GM23248 (cell line): ENCODE measurements at regions not wholly inside any gene's neighbourhood (a gene's known extent, or its start where the extent isn't known, plus 50 kb on each side); places are given as distances from the start of the nearest gene placed in this dataset.

ENCODE experiments used
- EZH2 ChIP-seq: fragments of 200-600 bp; sonication (generic); IDR thresholded peaks from 2 replicates; pipeline ENCODE4 v1.6.1; 2018; ENCODE audit warnings: antibody characterized with exemption, mild to moderate bottlenecking; ENCODE audit not compliant: insufficient read depth, poor library complexity, severe bottlenecking
- EZH2phosphoT487 ChIP-seq: fragments of 200-600 bp; sonication (generic); IDR thresholded peaks from 2 replicates; pipeline ENCODE4 v1.6.1; 2018; ENCODE audit warnings: antibody characterized with exemption, moderate library complexity, mild to moderate bottlenecking, low read depth; ENCODE audit not compliant: insufficient read depth

DNA sequence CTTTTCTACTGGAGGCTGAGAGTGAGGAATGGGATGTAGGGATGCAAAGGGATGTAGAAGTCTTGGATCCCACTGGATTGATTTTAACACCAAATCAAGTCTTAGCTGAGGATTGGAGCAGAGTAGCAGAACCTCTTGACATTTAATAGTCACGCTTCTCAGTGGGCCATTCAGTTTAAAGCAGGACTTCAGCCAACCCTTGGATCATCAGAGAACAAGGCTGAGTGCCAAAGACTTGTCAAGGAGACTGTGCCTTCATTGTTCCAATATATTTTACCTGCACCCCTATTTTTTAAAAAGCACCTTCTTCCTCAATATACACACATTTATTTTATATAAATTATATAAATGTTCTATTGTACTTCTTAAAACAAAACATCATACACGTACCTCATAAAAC lies 242.4 kb upstream of the ST6GAL2 start:
- TF ChIP-seq EZH2: no peak
- no peak for TF ChIP-seq EZH2phosphoT487
